SU-DHL-6 (cell line): ENCODE measurements at regions not wholly inside any gene's neighbourhood (a gene's known extent, or its start where the extent isn't known, plus 50 kb on each side); places are given as distances from the start of the nearest gene placed in this dataset.

Experiments
- H2AFZ ChIP-seq: fragments of 200-600 bp; sonication (generic); 2 replicates; pipeline ENCODE4 v1.6.1; 2014; ENCODE audit warnings: low read depth, mild to moderate bottlenecking, moderate library complexity, mixed read lengths, antibody characterized with exemption, low read length; ENCODE audit not compliant: severe bottlenecking
- H3F3A ChIP-seq: fragments of 200-600 bp; shearing (Covaris generic); 2 replicates; pipeline ENCODE4 v1.6.0; 2016; ENCODE audit warnings: antibody characterized with exemption, mild to moderate bottlenecking; ENCODE audit not compliant: insufficient read depth
- H3K27ac ChIP-seq: fragments of 200-600 bp; sonication (generic); 2 replicates; pipeline ENCODE4 v1.5.1; 2016; ENCODE audit warnings: low read depth, mild to moderate bottlenecking, low read length, moderate library complexity, mixed read lengths
- H3K27me3 ChIP-seq: fragments of 200-600 bp; sonication (generic), shearing (Covaris generic); 2 replicates; pipeline ENCODE4 v1.6.0; 2014; ENCODE audit warnings: mild to moderate bottlenecking, low read length
- H3K36me3 ChIP-seq: fragments of 200-600 bp; sonication (generic); 2 replicates; pipeline ENCODE4 v1.6.1; 2014; ENCODE audit warnings: mild to moderate bottlenecking, low read length, mixed read lengths
- H3K4me2 ChIP-seq: fragments of 300-600, 200-600 bp; shearing (Covaris generic), sonication (generic); 2 replicates; pipeline ENCODE4 v1.6.0; 2014; ENCODE audit warnings: low read length, low read depth, mild to moderate bottlenecking; ENCODE audit not compliant: poor library complexity, severe bottlenecking
- H3K4me3 ChIP-seq: fragments of 200-600 bp; sonication (generic); 2 replicates; pipeline ENCODE4 v1.5.1; 2014; ENCODE audit warnings: antibody characterized with exemption, low read length, mild to moderate bottlenecking, mixed read lengths; ENCODE audit not compliant: insufficient read depth, poor library complexity, severe bottlenecking
- H3K79me2 ChIP-seq: fragments of 200-600 bp; sonication (generic); 2 replicates; pipeline ENCODE4 v1.6.1; 2014; ENCODE audit warnings: mild to moderate bottlenecking, low read length, moderate library complexity; ENCODE audit not compliant: insufficient read depth
- H3K9ac ChIP-seq: fragments of 200-600 bp; sonication (generic); 2 replicates; pipeline ENCODE4 v1.7.0; 2014; ENCODE audit warnings: mild to moderate bottlenecking, low read length
- H3K9me2 ChIP-seq: fragments of 200-600 bp; sonication (generic); replicated peaks from 2 replicates; pipeline ENCODE4 v1.6.1; 2014; ENCODE audit warnings: low read length; ENCODE audit not compliant: insufficient read depth
- H3K9me3 ChIP-seq: fragments of 200-600 bp; sonication (generic); 2 replicates; pipeline ENCODE4 v1.6.1; 2014; ENCODE audit warnings: low read length, mixed read lengths; ENCODE audit not compliant: insufficient read depth
- H4K20me1 ChIP-seq: fragments of 200-600 bp; sonication (generic); 2 replicates; pipeline ENCODE4 v1.6.1; 2014; ENCODE audit warnings: low read depth, mild to moderate bottlenecking, antibody characterized with exemption, low read length, moderate library complexity, mixed read lengths
- EZH2phosphoT487 ChIP-seq: fragments of 200-600 bp; sonication (generic), shearing (Covaris generic); conservative IDR thresholded peaks from 2 replicates; pipeline ENCODE4 v1.6.1; 2018; ENCODE audit warnings: mild to moderate bottlenecking, antibody characterized with exemption, low read length, moderate library complexity, mixed read lengths
- TF ChIP-seq, protein P1 (sequence below): fragments of 200-600 bp; sonication (generic); IDR thresholded peaks from one replicate; pipeline ENCODE4 v1.5.1; 2017; ENCODE audit warnings: antibody characterized with exemption, mild to moderate bottlenecking, low read length, moderate library complexity; ENCODE audit not compliant: insufficient read depth, poor library complexity, severe bottlenecking

DNA sequence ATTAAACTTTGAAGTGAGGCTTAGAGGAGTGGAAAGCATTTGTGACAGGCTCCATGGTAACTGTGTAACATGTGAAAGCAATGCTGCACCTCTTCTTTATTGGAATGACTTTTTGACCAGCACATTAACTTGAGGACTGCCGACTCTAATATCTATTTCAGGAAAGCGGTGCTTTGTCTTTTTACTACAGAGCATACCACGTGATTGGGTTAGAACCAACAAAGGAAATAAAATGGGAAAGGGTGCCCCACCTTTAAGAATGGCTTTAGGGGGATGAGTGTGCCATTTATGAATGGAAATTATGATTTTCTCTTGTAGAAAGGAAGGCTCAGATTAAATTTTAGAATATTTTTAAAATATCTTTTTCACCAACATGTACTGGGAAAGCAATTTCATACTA lies 57.3 kb upstream of the VPREB1 start:
- Histone ChIP-seq H3K4me3 (no peak overlapping the region), H3F3A (no peaks in the 10 kb centered on the region), H3K27me3 (no peaks in the 10 kb centered on the region), H2AFZ (no peak overlapping the region), H3K9me2 (no peaks in the 10 kb centered on the region), H3K27ac (no peak overlapping the region), H4K20me1 (no peaks in the 10 kb centered on the region), H3K79me2 (no peaks in the 10 kb centered on the region), H3K9ac (no peak overlapping the region), H3K36me3 (no peaks in the 10 kb centered on the region), H3K4me2 (no peak overlapping the region), H3K9me3 (no peaks in the 10 kb centered on the region)
- TF ChIP-seq, protein P1, sequence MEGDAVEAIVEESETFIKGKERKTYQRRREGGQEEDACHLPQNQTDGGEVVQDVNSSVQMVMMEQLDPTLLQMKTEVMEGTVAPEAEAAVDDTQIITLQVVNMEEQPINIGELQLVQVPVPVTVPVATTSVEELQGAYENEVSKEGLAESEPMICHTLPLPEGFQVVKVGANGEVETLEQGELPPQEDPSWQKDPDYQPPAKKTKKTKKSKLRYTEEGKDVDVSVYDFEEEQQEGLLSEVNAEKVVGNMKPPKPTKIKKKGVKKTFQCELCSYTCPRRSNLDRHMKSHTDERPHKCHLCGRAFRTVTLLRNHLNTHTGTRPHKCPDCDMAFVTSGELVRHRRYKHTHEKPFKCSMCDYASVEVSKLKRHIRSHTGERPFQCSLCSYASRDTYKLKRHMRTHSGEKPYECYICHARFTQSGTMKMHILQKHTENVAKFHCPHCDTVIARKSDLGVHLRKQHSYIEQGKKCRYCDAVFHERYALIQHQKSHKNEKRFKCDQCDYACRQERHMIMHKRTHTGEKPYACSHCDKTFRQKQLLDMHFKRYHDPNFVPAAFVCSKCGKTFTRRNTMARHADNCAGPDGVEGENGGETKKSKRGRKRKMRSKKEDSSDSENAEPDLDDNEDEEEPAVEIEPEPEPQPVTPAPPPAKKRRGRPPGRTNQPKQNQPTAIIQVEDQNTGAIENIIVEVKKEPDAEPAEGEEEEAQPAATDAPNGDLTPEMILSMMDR, result no peak
- TF ChIP-seq EZH2phosphoT487, result no peak

DNA sequence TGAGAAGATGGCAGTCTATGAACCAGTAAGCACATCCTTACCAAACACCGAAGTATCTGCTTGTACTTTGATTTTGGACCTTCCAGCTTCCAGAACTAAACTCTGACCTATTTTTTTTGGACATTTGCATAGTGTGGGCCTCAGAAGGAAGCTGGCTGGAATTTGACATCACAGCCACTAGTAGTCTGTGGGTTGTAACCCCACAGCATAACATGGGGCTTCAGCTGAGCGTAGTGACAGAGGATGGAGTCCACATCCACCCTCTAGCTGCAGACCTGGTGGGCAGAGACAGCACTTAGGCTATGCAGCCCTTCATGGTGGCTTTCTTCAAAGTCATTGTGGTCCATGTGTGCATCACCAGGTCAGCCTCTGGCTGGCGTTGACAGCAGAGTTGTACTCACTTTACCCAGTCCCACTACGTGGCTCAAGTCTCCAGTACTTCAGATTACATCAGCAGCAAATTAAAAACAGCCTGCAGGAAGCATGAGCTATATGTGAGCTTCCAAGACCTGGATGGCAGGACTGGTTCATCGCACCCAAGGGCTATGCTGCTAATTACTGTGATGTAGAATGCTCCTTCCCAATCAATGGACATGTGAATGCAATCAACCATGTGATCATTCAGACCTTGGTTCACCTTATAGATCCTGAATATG lies 58.6 kb upstream of the VPREB1 start:
- TF ChIP-seq, protein P1, result no peak
- TF ChIP-seq EZH2phosphoT487, result no peak
- Histone ChIP-seq H4K20me1 (no peaks in the 10 kb centered on the region), H3K79me2 (no peaks in the 10 kb centered on the region), H3K9ac (no peak overlapping the region), H3F3A (no peaks in the 10 kb centered on the region), H3K9me3 (no peaks in the 10 kb centered on the region), H3K27me3 (no peaks in the 10 kb centered on the region), H3K4me2 (no peak overlapping the region), H2AFZ (no peak overlapping the region), H3K36me3 (no peaks in the 10 kb centered on the region), H3K27ac (no peak overlapping the region), H3K9me2 (no peaks in the 10 kb centered on the region), H3K4me3 (no peak overlapping the region)

DNA sequence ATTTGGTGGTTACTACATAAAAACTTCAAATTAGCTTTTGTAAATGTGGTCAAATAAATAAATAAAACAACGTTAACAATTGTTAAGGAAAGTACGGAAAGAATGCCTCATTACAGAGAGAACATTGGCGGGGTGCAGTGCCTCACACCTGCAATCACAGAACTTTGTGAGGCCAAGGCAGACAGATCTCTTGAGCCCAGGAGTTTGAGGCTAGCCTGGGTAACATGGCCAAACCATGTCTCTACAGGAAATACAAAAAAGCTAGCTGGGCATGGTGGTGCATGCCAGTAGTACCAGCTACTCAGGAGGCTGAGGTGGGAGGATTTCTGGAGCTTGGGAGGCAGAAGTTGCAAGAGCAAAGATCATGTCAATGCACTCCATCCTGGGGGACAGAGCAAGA lies 59.4 kb upstream of the VPREB1 start:
- H3K9ac ChIP-seq, result no peak overlapping the region
- H3K9me3 ChIP-seq, result no peaks in the 10 kb centered on the region
- TF ChIP-seq, protein P1, result no peak
- no peak overlapping the region for H3K4me2 ChIP-seq
- no peaks in the 10 kb centered on the region for H3K9me2 ChIP-seq
- H3K79me2 ChIP-seq, result no peaks in the 10 kb centered on the region
- no peak overlapping the region for H3K27ac ChIP-seq
- H2AFZ ChIP-seq, result no peak overlapping the region
- H3F3A ChIP-seq, result no peaks in the 10 kb centered on the region
- H3K27me3 ChIP-seq, result no peaks in the 10 kb centered on the region
- no peak overlapping the region for H3K4me3 ChIP-seq
- no peaks in the 10 kb centered on the region for H3K36me3 ChIP-seq
- no peaks in the 10 kb centered on the region for H4K20me1 ChIP-seq
